ENCODE measurements at regions not wholly inside any gene's neighbourhood (a gene's known extent, or its start where the extent isn't known, plus 50 kb on each side); places are given as distances from the start of the nearest gene placed in this dataset.

- TF ChIP-seq CTCF (conservative IDR thresholded peaks at IDR 0.05; ENCODE audit: low read depth, low read length): no peak
- no peak for TF ChIP-seq EZH2 (IDR thresholded peaks at IDR 0.05; ENCODE audit: borderline replicate concordance, low read depth, low read length, poor library complexity, severe bottlenecking)
These were observed 88.2 kb upstream of the TSC22D2 start for GRCh38 chr3:150319900-150320299.
